RWPE2 (cell line): ENCODE measurements at regions not wholly inside any gene's neighbourhood (a gene's known extent, or its start where the extent isn't known, plus 50 kb on each side); places are given as distances from the start of the nearest gene placed in this dataset.
"Not testable (repeated sequence)": the region's sequence is repeated elsewhere in the genome, so short reads cannot be mapped to it uniquely, and the experiment has no call there.

Experiments used
- ATAC-seq: fragments of 200-7000 bp; cut with Tn5 transposase; 3 replicates; pipeline ENCODE4 v1.9.1; 2021; ENCODE audit warnings: low read depth
- DNase-seq: peaks from one replicate; pipeline ENCODE4 v3.0.0-alpha.2; 2020; ENCODE audit warnings: low spot score
- H3K27ac ChIP-seq: fragments of 450-650 bp; 2 replicates; pipeline ENCODE4 v1.5.1; 2017; ENCODE audit warnings: mild to moderate bottlenecking; ENCODE audit not compliant: poor library complexity, severe bottlenecking
- H3K27me3 ChIP-seq: fragments of 250-450 bp; sonication (Bioruptor Pico); 2 replicates; pipeline ENCODE4 v1.5.1; 2021; ENCODE audit warnings: mild to moderate bottlenecking, moderate library complexity; ENCODE audit not compliant: insufficient read depth, poor library complexity, severe bottlenecking
- H3K36me3 ChIP-seq: fragments of 250-450 bp; sonication (Bioruptor Pico); 2 replicates; pipeline ENCODE4 v1.5.1; 2020; ENCODE audit warnings: low read depth, mild to moderate bottlenecking, moderate library complexity
- H3K4me1 ChIP-seq: fragments of 250-450 bp; sonication (Bioruptor Pico); 2 replicates; pipeline ENCODE4 v1.5.1; 2021; ENCODE audit warnings: mild to moderate bottlenecking, moderate library complexity; ENCODE audit not compliant: insufficient read depth, poor library complexity, severe bottlenecking
- H3K4me3 ChIP-seq: fragments of 250-450 bp; sonication (Bioruptor Pico); 2 replicates; pipeline ENCODE4 v1.5.1; 2021; ENCODE audit warnings: mild to moderate bottlenecking, moderate library complexity; ENCODE audit not compliant: severe bottlenecking
- H3K9me3 ChIP-seq: fragments of 250-450 bp; sonication (Bioruptor Pico); 2 replicates; pipeline ENCODE4 v1.5.1; 2021; ENCODE audit warnings: mild to moderate bottlenecking, moderate library complexity; ENCODE audit not compliant: severe bottlenecking
- CTCF ChIP-seq: fragments of 450-650 bp; IDR thresholded peaks from one replicate; pipeline ENCODE4 v1.5.1; 2017; ENCODE audit warnings: mild to moderate bottlenecking, moderate library complexity; ENCODE audit not compliant: poor library complexity, severe bottlenecking

GRCh38 chr20:54345821-54346220, 129.6 kb upstream of the DOK5 start:
- no peaks in the 10 kb centered on the region for H3K9me3 ChIP-seq
- no peaks in the 10 kb centered on the region for H3K36me3 ChIP-seq
- H3K27me3 ChIP-seq = no peaks in the 10 kb centered on the region
- no peak overlapping the region for H3K4me3 ChIP-seq
- TF ChIP-seq CTCF = no peak
- peak overlapping the region; percentile 14 for H3K27ac ChIP-seq
- no peak for ATAC-seq
- no peak for DNase-seq
- H3K4me1 ChIP-seq = peaks cover 30% of the 10 kb centered on the region

- ATAC-seq (no peak), DNase-seq (no peak)
- H3K4me1 ChIP-seq = peaks cover 25% of the 10 kb centered on the region
- no peaks in the 10 kb centered on the region for H3K36me3 ChIP-seq
- no peaks in the 10 kb centered on the region for H3K9me3 ChIP-seq
- no peak for TF ChIP-seq CTCF
- H3K27me3 ChIP-seq = no peaks in the 10 kb centered on the region
- H3K4me3 ChIP-seq = no peak overlapping the region
- H3K27ac ChIP-seq = no peak overlapping the region
These were observed 129.1 kb upstream of the DOK5 start for GRCh38 chr20:54346276-54346675.

- no peak overlapping the region for H3K27ac ChIP-seq
- H3K4me1 ChIP-seq = peaks cover 25% of the 10 kb centered on the region
- DNase-seq (no peak), ATAC-seq (no peak)
- TF ChIP-seq CTCF = no peak
- no peaks in the 10 kb centered on the region for H3K36me3 ChIP-seq
- no peak overlapping the region for H3K4me3 ChIP-seq
- H3K27me3 ChIP-seq = no peaks in the 10 kb centered on the region
- H3K9me3 ChIP-seq = no peaks in the 10 kb centered on the region
These were observed 128.1 kb upstream of the DOK5 start for GRCh38 chr20:54347166-54347833.

GRCh38 chr20:54350415-54350814, 125.0 kb upstream of the DOK5 start:
- ATAC-seq (no peak), DNase-seq (no peak)
- H3K27me3 ChIP-seq = no peaks in the 10 kb centered on the region
- H3K4me3 ChIP-seq = no peak overlapping the region
- H3K9me3 ChIP-seq = no peaks in the 10 kb centered on the region
- H3K27ac ChIP-seq = no peak overlapping the region
- TF ChIP-seq CTCF = no peak
- H3K4me1 ChIP-seq = peaks cover 15% of the 10 kb centered on the region
- H3K36me3 ChIP-seq = no peaks in the 10 kb centered on the region

GRCh38 chr20:54351371-54352136, 123.8 kb upstream of the DOK5 start:
- Histone ChIP-seq H3K9me3 (no peaks in the 10 kb centered on the region), H3K36me3 (no peaks in the 10 kb centered on the region), H3K4me1 (peaks cover 7% of the 10 kb centered on the region), H3K27ac (no peak overlapping the region), H3K4me3 (no peak overlapping the region), H3K27me3 (no peaks in the 10 kb centered on the region)
- DNase-seq (no peak), ATAC-seq (no peak)
- no peak for TF ChIP-seq CTCF

- ATAC-seq, H3K4me1 ChIP-seq, H3K27ac ChIP-seq, H3K27me3 ChIP-seq, H3K9me3 ChIP-seq, H3K4me3 ChIP-seq, DNase-seq, H3K36me3 ChIP-seq: not testable (repeated sequence)
These were observed 122.9 kb upstream of the DOK5 start for GRCh38 chr20:54352541-54352940.
